ENCODE measurements at regions not wholly inside any gene's neighbourhood (a gene's known extent, or its start where the extent isn't known, plus 50 kb on each side); places are given as distances from the start of the nearest gene placed in this dataset.

DNA sequence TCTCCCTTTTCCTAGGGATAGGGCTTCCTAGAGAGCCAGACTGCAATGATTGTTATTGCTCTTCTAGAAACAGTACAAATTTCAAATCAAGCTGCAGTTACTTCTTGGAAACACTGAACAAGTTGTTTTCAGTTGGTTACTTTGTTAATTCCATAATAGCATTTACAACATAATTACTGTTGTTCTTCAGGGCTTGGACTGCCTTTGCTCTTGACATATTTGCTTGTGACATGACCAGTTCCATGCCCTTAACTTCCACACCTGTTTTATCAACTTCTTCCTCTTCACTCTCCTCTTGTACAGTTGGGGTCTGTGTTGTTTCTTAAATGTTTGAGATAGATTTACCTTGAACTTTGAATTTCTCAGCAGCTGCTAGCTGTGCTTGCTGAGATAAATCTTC, 104.4 kb downstream of the SEC23IP start:
- Histone ChIP-seq H3K9me3 (peaks cover 3 to 39% (median 31%) of the 10 kb centered on the region in 8 donors), H3K27me3 (replicated peaks in 1 of 7) (no peaks in the 10 kb centered on the region), H3K4me1 (no peaks in the 10 kb centered on the region), H3K36me3 (no peaks in the 10 kb centered on the region), H3K4me3 (no peak overlapping the region), H3K27ac (no peak overlapping the region)
- intact Hi-C loops (cut with DNase I; ENCODE audit: low total_unique reads), result no loop called here
- TF ChIP-seq, protein P1, sequence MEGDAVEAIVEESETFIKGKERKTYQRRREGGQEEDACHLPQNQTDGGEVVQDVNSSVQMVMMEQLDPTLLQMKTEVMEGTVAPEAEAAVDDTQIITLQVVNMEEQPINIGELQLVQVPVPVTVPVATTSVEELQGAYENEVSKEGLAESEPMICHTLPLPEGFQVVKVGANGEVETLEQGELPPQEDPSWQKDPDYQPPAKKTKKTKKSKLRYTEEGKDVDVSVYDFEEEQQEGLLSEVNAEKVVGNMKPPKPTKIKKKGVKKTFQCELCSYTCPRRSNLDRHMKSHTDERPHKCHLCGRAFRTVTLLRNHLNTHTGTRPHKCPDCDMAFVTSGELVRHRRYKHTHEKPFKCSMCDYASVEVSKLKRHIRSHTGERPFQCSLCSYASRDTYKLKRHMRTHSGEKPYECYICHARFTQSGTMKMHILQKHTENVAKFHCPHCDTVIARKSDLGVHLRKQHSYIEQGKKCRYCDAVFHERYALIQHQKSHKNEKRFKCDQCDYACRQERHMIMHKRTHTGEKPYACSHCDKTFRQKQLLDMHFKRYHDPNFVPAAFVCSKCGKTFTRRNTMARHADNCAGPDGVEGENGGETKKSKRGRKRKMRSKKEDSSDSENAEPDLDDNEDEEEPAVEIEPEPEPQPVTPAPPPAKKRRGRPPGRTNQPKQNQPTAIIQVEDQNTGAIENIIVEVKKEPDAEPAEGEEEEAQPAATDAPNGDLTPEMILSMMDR (IDR thresholded peaks at IDR 0.05 in 8 of 11, conservative IDR thresholded peaks at IDR 0.05 in 3 of 11), result no peak
- no peak for TF ChIP-seq POLR2A (IDR thresholded peaks at IDR 0.05)
- TF ChIP-seq POLR2AphosphoS5 (IDR thresholded peaks at IDR 0.05), result no peak
- no peak for DNase-seq

DNA sequence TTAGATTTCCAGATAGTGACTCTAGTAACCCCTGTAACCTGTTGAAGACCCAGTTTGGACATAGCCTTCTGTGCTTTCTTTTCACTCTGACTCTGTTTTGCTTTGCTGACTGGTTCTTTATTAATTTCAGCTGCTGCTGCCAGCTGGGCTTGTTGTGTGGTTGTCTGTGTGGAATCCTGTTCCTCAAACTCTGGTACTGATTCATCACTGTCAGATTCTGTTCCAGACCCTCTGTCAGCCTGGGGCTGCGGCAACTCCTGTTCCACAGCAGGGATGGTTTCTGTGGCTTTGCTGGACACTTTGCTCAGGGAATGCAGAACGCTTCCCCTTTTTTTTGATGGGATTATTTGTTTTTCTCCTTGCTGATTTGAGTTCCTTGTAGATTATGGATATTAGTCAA, 104.9 kb downstream of the SEC23IP start:
- Histone ChIP-seq H3K27ac (no peak overlapping the region), H3K9me3 (peaks cover 3 to 39% (median 31%) of the 10 kb centered on the region in 8 donors), H3K36me3 (no peaks in the 10 kb centered on the region), H3K27me3 (replicated peaks in 1 of 7) (no peaks in the 10 kb centered on the region), H3K4me1 (no peaks in the 10 kb centered on the region), H3K4me3 (no peak overlapping the region)
- TF ChIP-seq, protein P1 (IDR thresholded peaks at IDR 0.05 in 8 of 11, conservative IDR thresholded peaks at IDR 0.05 in 3 of 11), result no peak
- TF ChIP-seq POLR2AphosphoS5 (IDR thresholded peaks at IDR 0.05) (no peak), POLR2A (IDR thresholded peaks at IDR 0.05) (no peak)
- DNase-seq, result no peak
- intact Hi-C loops (cut with DNase I; ENCODE audit: low total_unique reads), result no loop called here
- 66 to 81% (median 74%) methylated on average over 2 of the region's 2 CpGs for WGBS, 5 donors

DNA sequence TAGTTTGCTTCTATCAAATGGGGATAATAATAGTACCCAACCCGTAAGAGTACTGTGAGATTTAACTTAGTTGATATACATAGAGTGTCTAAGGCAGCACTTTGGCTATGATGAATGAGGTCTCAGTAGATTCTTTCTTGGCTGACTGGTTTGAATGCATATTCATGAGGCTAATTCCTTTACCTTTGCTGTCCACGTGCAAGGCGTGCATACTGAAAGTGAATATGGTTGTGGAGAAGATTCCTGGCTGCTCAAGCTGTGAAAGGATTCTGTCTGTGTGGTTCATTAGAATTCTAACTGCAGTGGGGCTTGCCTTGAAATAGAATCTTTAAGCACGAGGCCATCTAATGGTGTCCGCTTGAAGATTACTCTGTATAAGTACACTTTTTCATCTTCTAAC, 110.3 kb downstream of the SEC23IP start:
- Histone ChIP-seq H3K27me3 (replicated peaks in 1 of 7) (peaks cover 0 to 22% (median 0%) of the 10 kb centered on the region in 7 donors), H3K9me3 (peaks cover 0 to 11% (median 3%) of the 10 kb centered on the region in 8 donors), H3K4me3 (no peak overlapping the region), H3K36me3 (no peaks in the 10 kb centered on the region), H3K27ac (no peak overlapping the region), H3K4me1 (no peaks in the 10 kb centered on the region)
- no peak for TF ChIP-seq POLR2AphosphoS5 (IDR thresholded peaks at IDR 0.05)
- TF ChIP-seq, protein P1 (IDR thresholded peaks at IDR 0.05 in 8 of 11, conservative IDR thresholded peaks at IDR 0.05 in 3 of 11), result no peak
- TF ChIP-seq POLR2A (IDR thresholded peaks at IDR 0.05), result no peak
- intact Hi-C loops (cut with DNase I; ENCODE audit: low total_unique reads), result no loop called here
- 82 to 89% (median 87%) methylated on average over 5 of the region's 5 CpGs for WGBS, 5 donors
- DNase-seq, result no peak

DNA sequence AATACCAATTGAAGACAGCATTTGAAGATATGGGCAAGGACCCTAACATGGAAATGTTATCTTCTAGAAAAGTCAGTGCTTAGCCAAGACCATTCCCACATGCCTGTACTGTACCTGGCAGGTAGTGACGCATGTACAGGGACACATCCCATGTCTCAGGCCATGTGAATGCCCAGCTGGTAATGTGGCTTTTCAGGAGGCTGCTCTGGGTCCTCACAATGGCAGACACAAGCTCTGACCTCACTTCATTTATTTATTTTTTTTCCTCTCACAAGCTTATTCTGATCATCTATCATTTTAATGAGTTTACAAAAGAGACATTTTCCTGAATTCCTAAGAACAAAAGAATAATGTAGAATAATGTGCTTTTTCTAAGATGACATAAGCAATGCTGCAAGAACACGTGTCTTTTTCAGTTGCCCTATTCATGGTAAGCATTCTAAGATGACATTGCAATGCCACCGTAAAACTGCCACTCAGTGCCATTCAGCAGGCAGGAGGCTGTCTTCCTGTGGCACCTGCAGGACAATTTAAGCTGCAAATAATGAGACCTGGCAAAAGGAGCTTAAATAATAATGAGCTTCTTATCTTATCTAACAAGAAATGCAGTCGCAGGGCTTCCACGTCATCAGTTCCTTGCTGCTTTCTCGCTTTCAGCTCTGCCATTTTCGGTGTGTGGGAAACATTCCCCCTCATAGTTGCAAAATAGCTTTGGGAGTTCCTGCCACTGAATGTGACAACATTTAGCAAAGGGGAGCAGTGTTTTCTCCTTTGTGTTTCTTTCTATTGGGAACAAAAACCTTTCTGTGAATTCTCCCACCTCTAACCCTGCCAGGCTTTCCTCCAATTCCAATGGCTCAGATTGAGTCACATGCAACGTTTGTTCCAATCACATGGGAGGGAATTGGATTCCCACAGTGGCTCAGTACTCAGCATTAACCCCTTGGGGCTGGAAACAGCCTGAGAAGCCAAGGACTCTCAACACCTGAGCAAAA, 113.0 kb downstream of the SEC23IP start:
- no peaks in the 10 kb centered on the region for H3K4me1 ChIP-seq
- intact Hi-C loops (cut with DNase I; ENCODE audit: low total_unique reads), result no loop called here
- 53 to 61% (median 59%) methylated on average over 8 of the region's 8 CpGs for WGBS, 5 donors
- H3K27me3 ChIP-seq (replicated peaks in 1 of 7), result peaks cover 0 to 37% (median 0%) of the 10 kb centered on the region in 7 donors
- H3K27ac ChIP-seq, result no peak overlapping the region
- no peaks in the 10 kb centered on the region for H3K36me3 ChIP-seq
- no peak for DNase-seq
- H3K9me3 ChIP-seq, result no peaks in the 10 kb centered on the region
- H3K4me3 ChIP-seq, result no peak overlapping the region
- TF ChIP-seq, protein P1 (IDR thresholded peaks at IDR 0.05 in 8 of 11, conservative IDR thresholded peaks at IDR 0.05 in 3 of 11), result no peak
- TF ChIP-seq POLR2AphosphoS5 (IDR thresholded peaks at IDR 0.05) (no peak), POLR2A (IDR thresholded peaks at IDR 0.05) (no peak)
